Stimulated activated CD4-positive, alpha-beta T cell treated with anti-CD3 and anti-CD28 coated beads, TNF-alpha, amount 100 ng/mL, for 48 hours (primary cell): ENCODE measurements at regions not wholly inside any gene's neighbourhood (a gene's known extent, or its start where the extent isn't known, plus 50 kb on each side); places are given as distances from the start of the nearest gene placed in this dataset.

Source experiments
- DNase-seq, 3 donors: peaks; one replicate each; pipeline ENCODE4 v3.0.0-alpha.2; 2020; ENCODE audit warnings: low read depth in 3 of 3

GRCh38 chr10:36114141-36114540 is 472.0 kb upstream of the FZD8 start:
- DNase-seq, result no peak

- DNase-seq, result no peak
These were observed 469.6 kb upstream of the FZD8 start for GRCh38 chr10:36111676-36112075.

- DNase-seq, result no peak
These were observed 468.0 kb upstream of the FZD8 start for GRCh38 chr10:36110097-36110496.

- no peak for DNase-seq
These were observed 467.4 kb upstream of the FZD8 start for GRCh38 chr10:36109399-36110023.

- no peak for DNase-seq
These were observed 455.6 kb upstream of the FZD8 start for GRCh38 chr10:36097696-36098095.

- DNase-seq, result no peak
These were observed 454.5 kb upstream of the FZD8 start for GRCh38 chr10:36096576-36096975.

- DNase-seq, result no peak
These were observed 452.0 kb upstream of the FZD8 start for GRCh38 chr10:36094096-36094495.

- DNase-seq, result no peak
These were observed 450.0 kb upstream of the FZD8 start for GRCh38 chr10:36092116-36092515.

GRCh38 chr10:36091007-36091406 is 448.9 kb upstream of the FZD8 start:
- DNase-seq, result no peak

- no peak for DNase-seq
These were observed 447.8 kb upstream of the FZD8 start for GRCh38 chr10:36089790-36090440.

- no peak for DNase-seq
These were observed 445.2 kb upstream of the FZD8 start for GRCh38 chr10:36087006-36088005.

GRCh38 chr10:36075196-36075595 is 433.1 kb upstream of the FZD8 start:
- DNase-seq, result no peak

- no peak for DNase-seq
These were observed 431.8 kb upstream of the FZD8 start for GRCh38 chr10:36073796-36074345.

GRCh38 chr10:36068542-36068941 is 426.4 kb upstream of the FZD8 start:
- DNase-seq, result no peak

GRCh38 chr10:36067748-36068147 is 425.7 kb upstream of the FZD8 start:
- no peak for DNase-seq

- no peak for DNase-seq
These were observed 424.8 kb upstream of the FZD8 start for GRCh38 chr10:36066850-36067249.

- DNase-seq, result no peak
These were observed 424.0 kb upstream of the FZD8 start for GRCh38 chr10:36066102-36066501.

GRCh38 chr10:36063396-36063795 is 421.3 kb upstream of the FZD8 start:
- DNase-seq, result no peak

GRCh38 chr10:36057731-36058130 is 415.6 kb upstream of the FZD8 start:
- DNase-seq, result no peak

- no peak for DNase-seq
These were observed 415.1 kb upstream of the FZD8 start for GRCh38 chr10:36057180-36057579.

- DNase-seq, result no peak
These were observed 411.7 kb upstream of the FZD8 start for GRCh38 chr10:36053775-36054174.

- DNase-seq, result no peak
These were observed 411.2 kb upstream of the FZD8 start for GRCh38 chr10:36053271-36053670.
